ENCODE measurements at regions not wholly inside any gene's neighbourhood (a gene's known extent, or its start where the extent isn't known, plus 50 kb on each side); places are given as distances from the start of the nearest gene placed in this dataset.

- no peak for ATAC-seq
- POLR2A ChIA-PET: no interaction called here
- CTCF ChIA-PET: no interaction called here
Measured at GRCh38 chr2:30315391-30316063, 84.2 kb downstream of the LBH start.

More at GRCh38 chr2:30315391-30316063, 84.2 kb downstream of the LBH start:
- no peaks in the 10 kb centered on the region for H3K36me3 ChIP-seq (ENCODE audit: control insufficient read depth in 1 of 2, insufficient read depth in 2 of 2, low read length in 2 of 2)
- no peak overlapping the region for H3K27ac ChIP-seq (ENCODE audit: low read depth, low read length)
- H3K4me1 ChIP-seq (ENCODE audit: control insufficient read depth in 1 of 2, insufficient read depth in 2 of 2, low read length in 2 of 2): no peaks in the 10 kb centered on the region
- no peak overlapping the region for H3K9ac ChIP-seq (ENCODE audit: low read length)
- no peak overlapping the region for H3K4me2 ChIP-seq (ENCODE audit: low read length)
- H3K4me3 ChIP-seq (replicated peaks in 1 of 2; ENCODE audit: low read depth in 1 of 2, low read length in 2 of 2): no peak overlapping the region
- RAD21 ChIA-PET (ENCODE audit: low non-redundant PET in 1 of 2, low total read pairs in 2 of 2, uncharacterized antibody in 2 of 2, unreplicated experiment in 2 of 2): no interaction called here
- H3K27me3 ChIP-seq (ENCODE audit: insufficient read depth, low read length): no peaks in the 10 kb centered on the region
- no peaks in the 10 kb centered on the region for H3K9me2 ChIP-seq (ENCODE audit: insufficient read depth)
- no peak overlapping the region for H2AFZ ChIP-seq (ENCODE audit: low read depth, low read length, poor library complexity, severe bottlenecking)
- TF ChIP-seq POLR2A (IDR thresholded peaks at IDR 0.05; ENCODE audit: borderline replicate concordance, extremely low read depth, insufficient read depth, insufficient read length) (no peak), SIN3A (IDR thresholded peaks at IDR 0.05; ENCODE audit: low read depth) (no peak), EZH2 (IDR thresholded peaks at IDR 0.05) (no peak), SP1 (IDR thresholded peaks at IDR 0.05; ENCODE audit: low read depth) (no peak), YY1 (IDR thresholded peaks at IDR 0.05; ENCODE audit: extremely low read depth, insufficient replicate concordance, low read depth, low read length) (no peak), FOSL1 (IDR thresholded peaks at IDR 0.05; ENCODE audit: low read depth) (no peak), SRF (IDR thresholded peaks at IDR 0.05; ENCODE audit: low read depth) (no peak), TCF7L2 (IDR thresholded peaks at IDR 0.05; ENCODE audit: borderline replicate concordance, extremely low read depth, insufficient read depth, insufficient read length) (no peak), CBX3 (IDR thresholded peaks at IDR 0.05; ENCODE audit: low read depth) (no peak), POLR2AphosphoS5 (IDR thresholded peaks at IDR 0.05; ENCODE audit: low read depth, low read length) (no peak), ZBTB33 (IDR thresholded peaks at IDR 0.05; ENCODE audit: extremely low read depth, insufficient replicate concordance, low read length) (no peak), CEBPB (IDR thresholded peaks at IDR 0.05; ENCODE audit: low read depth) (no peak), EGR1 (IDR thresholded peaks at IDR 0.05; ENCODE audit: low read depth) (no peak), EZH2phosphoT487 (IDR thresholded peaks at IDR 0.05; ENCODE audit: borderline replicate concordance) (no peak), REST (IDR thresholded peaks at IDR 0.05; ENCODE audit: low read depth) (no peak)
- TF ChIP-seq, protein P1, sequence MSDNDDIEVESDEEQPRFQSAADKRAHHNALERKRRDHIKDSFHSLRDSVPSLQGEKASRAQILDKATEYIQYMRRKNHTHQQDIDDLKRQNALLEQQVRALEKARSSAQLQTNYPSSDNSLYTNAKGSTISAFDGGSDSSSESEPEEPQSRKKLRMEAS (IDR thresholded peaks at IDR 0.05): no peak
- no peaks in the 10 kb centered on the region for H3K79me2 ChIP-seq (ENCODE audit: insufficient read depth, low read length)
- intact Hi-C loops (cut with micrococcal nuclease): no loop called here
- no TSS peak for BruUV-seq (replicated peaks)
- no peaks in the 10 kb centered on the region for H4K20me1 ChIP-seq (ENCODE audit: insufficient read depth)
- no peak for DNase-seq (ENCODE audit: low read depth, low spot score)
- H3K9me3 ChIP-seq (ENCODE audit: control insufficient read depth in 1 of 2, insufficient read depth in 1 of 2, low read depth in 1 of 2, low read length in 2 of 2): no peaks in the 10 kb centered on the region
